HG02759 (cell line): ENCODE measurements at regions not wholly inside any gene's neighbourhood (a gene's known extent, or its start where the extent isn't known, plus 50 kb on each side); places are given as distances from the start of the nearest gene placed in this dataset.

Experiments
- ATAC-seq: cut with Tn5 transposase; IDR thresholded peaks from one replicate; pipeline ENCODE4 v1.9.1; 2021; ENCODE audit warnings: mild to moderate bottlenecking, moderate library complexity; ENCODE audit not compliant: unreplicated experiment

- no peak for ATAC-seq
Measured at GRCh38 chr14:101040538-101041442, 137.3 kb upstream of the RTL1 start.

DNA sequence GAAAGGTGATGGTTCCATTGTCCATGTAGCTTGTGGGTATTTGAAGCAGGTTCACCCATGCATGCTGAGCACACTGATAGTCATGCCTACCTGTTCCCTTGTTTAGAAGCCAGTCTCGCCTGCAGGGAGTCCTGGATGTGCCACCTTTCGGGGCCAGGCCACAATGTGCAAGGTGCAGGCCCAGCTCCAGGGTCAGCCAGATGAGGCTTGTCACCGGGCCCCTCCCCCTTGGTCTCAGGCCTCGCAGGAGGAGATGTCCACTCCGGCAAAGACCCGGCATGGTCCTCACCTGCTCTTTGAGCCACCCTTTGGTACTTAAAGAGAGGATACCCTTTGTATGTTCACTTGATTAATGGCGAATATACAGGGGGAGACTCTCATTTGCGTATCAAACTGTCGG, 140.4 kb upstream of the RTL1 start:
- no peak for ATAC-seq

GRCh38 chr14:101044741-101045140, 141.2 kb upstream of the RTL1 start:
- no peak for ATAC-seq

GRCh38 chr14:101045511-101045910, 142.0 kb upstream of the RTL1 start:
- ATAC-seq = no peak

DNA sequence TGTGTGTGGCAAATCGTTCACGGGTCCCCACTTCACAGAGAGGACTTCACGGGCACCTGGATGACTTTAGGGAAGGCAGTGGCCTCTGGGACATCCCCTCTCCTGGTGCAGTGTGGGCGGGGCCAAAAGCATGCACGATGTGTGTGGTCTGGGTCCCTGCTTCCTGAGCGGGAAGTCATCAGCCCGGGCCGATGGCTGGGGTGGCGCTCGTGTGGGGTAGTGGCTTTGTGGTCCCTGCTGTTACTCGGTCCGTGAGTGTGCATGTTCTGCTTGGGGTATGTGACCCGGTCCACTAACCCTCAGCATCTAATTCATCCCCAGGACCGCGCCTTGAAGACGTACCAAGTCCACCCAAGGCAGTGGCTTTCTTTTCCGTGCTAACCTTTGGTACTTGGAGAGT, 142.5 kb upstream of the RTL1 start:
- no peak for ATAC-seq

DNA sequence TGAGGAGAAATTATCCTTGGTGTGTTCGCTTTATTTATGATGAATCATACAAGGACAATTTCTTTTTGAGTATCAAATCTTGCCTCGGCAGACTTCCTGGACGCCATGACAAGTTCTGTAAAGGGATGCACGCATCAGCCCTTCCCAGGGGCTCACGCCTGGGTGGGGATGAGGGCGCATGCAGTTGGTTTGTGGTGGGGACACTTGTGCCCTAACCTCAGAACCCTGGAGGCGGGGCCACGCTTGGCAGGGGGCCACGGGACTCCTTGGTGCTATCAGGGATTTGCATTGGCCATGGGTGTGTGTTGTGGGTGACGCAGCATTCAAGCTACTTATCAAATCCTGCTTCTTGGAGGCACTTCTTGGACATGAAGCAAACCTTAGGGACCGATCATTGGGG, 143.8 kb upstream of the RTL1 start:
- ATAC-seq = no peak

- ATAC-seq = no peak
Measured at GRCh38 chr14:101048766-101049165, 145.2 kb upstream of the RTL1 start.

GRCh38 chr14:101049511-101049910, 146.0 kb upstream of the RTL1 start:
- no peak for ATAC-seq

DNA sequence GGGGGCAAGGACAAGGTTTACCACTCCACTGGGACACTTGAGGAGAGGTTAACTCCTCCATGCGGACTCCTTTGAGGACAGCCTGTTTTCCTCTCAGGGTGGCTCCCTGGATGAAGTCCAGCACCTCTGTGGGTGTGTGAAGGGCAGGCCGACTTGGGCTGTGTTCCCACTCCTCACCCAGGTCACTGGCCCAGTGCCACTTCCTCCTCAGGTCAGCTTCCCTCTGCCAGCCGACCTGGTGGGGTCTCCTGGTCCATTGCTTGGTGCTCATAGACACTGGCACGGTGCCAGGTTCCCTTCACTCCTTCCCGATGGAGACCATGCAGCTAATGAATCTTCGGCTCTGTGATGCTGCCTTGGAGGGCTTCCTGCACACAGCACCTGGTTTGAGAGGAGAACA, 146.4 kb upstream of the RTL1 start:
- ATAC-seq = no peak

- no peak for ATAC-seq
Measured at GRCh38 chr14:101050901-101051490, 147.5 kb upstream of the RTL1 start.

GRCh38 chr14:101054671-101055070, 151.1 kb upstream of the RTL1 start:
- ATAC-seq = no peak

DNA sequence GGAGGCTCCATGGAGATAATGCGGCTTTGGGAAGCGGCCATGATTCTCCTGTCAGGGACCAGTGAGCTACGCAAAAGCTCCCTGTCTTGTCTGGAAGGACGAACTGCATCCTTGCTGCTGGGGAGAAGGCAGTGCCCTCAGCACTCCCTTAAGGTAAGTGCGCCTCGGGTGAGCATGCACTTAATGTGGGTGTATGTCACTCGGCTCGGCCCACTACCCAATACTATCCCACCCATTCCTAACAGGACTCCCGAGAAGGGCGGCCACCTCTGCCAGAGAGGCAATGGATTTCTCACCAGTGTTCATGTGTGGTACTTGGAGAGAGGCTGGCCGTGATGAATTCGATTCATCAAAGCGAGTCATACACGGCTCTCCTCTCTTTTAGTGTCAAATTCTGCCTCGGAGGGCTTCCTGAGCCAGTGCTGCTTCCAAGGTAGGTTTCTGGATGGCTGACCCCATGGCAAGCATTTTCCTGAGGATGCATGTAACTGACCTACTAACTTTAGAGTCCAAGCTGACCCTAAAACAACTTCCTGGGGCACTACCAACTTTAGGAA, 151.7 kb upstream of the RTL1 start:
- ATAC-seq = no peak

- ATAC-seq = no peak
Measured at GRCh38 chr14:101055776-101056374, 152.4 kb upstream of the RTL1 start.

DNA sequence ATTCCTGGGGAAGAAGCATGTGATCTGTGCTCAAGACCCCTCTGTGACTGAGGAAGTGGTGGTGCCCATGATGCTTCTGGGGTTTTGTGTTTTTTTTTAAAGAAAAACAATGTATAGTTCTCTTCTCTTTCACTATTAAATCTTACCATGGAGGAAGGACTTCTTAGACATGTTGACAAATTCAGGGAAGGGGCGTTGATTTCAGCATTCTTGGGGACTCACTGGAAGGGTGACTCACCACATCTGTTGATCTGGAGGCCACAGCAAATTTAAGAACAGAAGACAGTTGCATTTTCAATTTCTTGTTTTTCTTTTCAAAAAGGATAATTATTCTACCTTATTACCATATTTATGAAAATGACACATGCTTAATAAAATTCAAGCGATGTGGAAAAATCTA, 152.9 kb upstream of the RTL1 start:
- no peak for ATAC-seq

- ATAC-seq = no peak
Measured at GRCh38 chr14:101057394-101057793, 153.9 kb upstream of the RTL1 start.

- no peak for ATAC-seq
Measured at GRCh38 chr14:101058571-101058970, 155.0 kb upstream of the RTL1 start.

DNA sequence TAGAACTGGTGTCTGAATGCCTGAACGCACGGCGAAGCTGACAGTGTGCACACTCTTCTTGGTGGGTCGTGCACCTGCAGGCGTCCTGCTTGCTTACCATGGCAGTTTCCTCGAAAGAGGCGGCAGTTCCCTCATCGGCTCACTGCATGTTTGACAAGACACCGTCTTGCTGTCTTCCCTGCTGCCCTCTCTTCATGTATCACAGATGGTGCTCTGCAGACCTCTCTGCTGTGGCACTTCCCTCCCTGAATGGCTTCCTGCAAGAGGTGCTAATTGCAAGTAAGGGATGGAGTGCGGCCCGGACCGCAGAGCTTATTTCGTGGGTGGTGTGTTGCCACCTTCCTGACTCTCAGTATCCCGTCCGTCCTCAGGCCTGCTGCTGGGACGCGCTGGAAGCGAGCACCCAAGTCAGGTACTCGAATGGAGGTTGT, 156.7 kb upstream of the RTL1 start:
- ATAC-seq = no peak

DNA sequence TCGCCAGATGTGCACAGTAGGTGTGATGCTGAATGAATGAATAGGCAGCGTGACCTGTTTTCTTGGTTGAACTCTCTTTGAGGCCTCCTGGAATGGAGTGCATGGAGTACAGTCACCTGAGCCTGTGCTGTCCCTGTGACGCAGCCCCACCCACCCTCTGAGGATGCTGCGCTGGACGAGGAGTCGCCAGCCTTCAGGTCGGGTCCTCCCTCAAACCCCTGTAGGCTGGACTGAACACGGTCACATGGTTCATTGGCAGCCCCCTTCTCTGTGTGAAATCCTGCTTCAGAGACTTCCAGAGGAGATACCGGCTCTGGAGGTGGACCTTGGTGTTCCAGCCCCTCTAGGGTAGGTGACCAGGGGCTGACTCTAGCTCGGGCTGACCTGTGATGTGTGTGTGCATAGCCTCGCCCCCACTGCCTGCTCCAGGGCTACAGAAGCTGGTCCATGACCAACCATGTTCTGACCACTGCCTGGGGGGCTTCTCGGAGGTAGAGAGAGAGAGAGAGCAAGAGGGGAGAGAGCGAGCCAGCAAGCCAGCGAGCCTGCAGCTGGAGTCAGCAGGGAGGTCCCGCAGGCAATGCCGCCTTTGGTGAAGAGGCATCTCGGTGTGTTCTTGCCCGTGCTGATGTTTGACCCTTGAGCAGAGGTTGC, 158.0 kb upstream of the RTL1 start:
- no peak for ATAC-seq

GRCh38 chr14:101062065-101062450, 158.5 kb upstream of the RTL1 start:
- no peak for ATAC-seq

- no peak for ATAC-seq
Measured at GRCh38 chr14:101062601-101063000, 159.1 kb upstream of the RTL1 start.

DNA sequence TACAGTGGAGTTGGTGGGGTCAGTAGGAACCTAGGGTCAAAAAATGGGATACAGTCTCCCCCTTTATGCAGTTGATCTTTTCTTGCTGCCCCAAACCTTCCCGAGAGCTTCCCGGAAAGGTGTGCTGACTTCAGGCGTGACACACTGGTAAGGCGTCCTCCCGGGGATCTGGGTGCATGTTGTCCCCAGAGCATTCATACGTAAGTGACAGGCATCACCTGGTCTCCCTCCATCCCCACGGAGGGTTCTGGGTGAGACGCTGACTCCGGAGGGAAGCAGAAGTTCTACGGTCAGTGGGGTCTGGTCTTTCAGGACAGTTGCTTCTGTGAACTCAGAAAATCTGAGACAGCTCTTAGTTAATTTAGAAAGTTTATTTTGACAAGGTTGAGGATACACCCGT, 159.6 kb upstream of the RTL1 start:
- no peak for ATAC-seq
